Retinal pigment epithelial cell (primary cell): ENCODE measurements at regions not wholly inside any gene's neighbourhood (a gene's known extent, or its start where the extent isn't known, plus 50 kb on each side); places are given as distances from the start of the nearest gene placed in this dataset.
"Not testable (repeated sequence)": the region's sequence is repeated elsewhere in the genome, so short reads cannot be mapped to it uniquely, and the experiment has no call there.

ENCODE experiments used
- DNase-seq: peaks from one replicate; pipeline ENCODE4 v3.0.0-alpha.2; 2010; ENCODE audit warnings: low read depth
- H3K4me3 ChIP-seq: 2 replicates; pipeline ENCODE4 v1.5.1; 2011; ENCODE audit warnings: mild to moderate bottlenecking, low read length, control low read depth, moderate library complexity
- TF ChIP-seq, protein P1 (sequence below): conservative IDR thresholded peaks from 2 replicates; pipeline ENCODE4 v1.5.1; 2011; ENCODE audit warnings: low read depth, low read length, control low read depth, inconsistent platforms

DNA sequence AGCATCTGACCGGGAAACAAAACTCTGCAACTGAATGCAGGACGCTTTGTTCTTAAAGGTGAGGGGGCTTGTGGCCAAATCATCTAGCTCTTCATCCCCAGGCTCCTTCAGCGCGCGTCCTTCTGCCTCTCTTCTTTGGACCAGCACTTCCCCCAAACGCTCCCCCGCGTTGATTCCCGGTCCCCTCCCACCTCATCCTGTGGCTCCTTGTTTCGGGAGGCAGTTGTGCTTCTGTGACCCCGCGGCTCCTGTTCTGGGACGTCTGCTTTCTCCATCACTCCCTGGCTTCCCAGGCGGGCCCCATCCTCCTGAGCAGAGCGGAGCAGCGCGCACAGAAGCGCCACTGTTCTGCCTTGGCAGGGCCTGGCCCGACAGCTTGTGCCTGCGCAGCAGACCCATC, 109.7 kb upstream of the ZNG1E start:
- not testable (repeated sequence) for H3K4me3 ChIP-seq, DNase-seq

DNA sequence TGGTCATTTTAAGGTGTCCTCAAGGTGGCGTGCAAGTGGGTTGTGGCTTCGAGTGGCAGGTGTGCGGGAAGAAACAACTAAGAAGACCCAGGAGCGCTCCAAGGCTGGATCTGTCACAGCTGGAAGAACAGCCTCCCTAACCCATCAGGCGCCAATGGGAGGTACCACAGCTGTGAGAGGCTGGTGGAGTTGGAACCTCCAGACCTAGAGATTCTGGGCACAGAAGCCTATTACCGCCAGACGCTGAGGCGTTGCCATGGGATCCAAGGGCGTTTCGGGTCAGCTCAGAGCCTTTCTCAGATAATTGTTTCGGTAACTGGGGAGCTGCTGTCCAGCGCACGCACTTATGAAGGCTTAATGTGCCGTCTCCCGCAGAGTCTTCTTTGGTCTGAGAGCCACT, 156.7 kb upstream of the ZNG1E start:
- not testable (repeated sequence) for H3K4me3 ChIP-seq

DNA sequence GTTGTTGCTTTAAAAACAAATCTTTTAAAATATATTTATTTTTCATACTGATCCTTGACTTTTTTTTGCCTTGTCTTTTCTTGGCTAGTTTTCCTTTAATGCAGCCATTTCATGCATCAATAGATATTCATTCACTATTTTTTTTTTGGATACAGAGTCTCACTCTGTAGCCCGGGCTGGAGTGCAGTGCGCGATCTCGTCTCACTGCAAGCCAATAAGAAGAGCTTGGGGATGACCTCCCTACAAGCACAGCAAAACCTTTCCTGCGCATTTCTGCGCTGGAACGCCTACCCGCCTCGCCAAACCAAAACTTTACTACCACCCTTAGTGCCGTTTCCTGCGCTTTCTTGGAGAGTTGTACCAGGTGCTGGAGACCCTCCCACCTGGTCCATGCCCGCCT, 161.3 kb upstream of the ZNG1E start:
- DNase-seq, H3K4me3 ChIP-seq: not testable (repeated sequence)

More for the DNA sequence above, 156.7 kb upstream of the ZNG1E start:
- DNase-seq, result not testable (repeated sequence)

DNA sequence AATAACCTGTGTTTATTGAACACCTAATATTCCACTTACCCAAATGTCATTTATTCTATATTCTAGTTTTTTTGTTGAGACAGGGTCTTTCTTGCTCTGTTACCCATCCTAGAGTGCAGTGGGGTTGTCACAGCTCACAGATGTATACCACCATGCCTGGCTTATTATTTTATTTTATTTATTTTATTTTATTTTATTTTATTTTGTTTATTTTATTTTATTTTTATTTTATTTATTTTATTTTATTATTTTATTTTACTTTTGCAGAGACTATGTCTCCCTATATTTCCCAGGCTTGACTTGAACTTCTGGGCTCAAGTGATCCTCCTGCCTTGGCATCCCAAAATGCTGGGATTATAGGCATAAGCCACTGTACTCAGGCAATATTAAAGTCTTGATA, 167.8 kb upstream of the ZNG1E start:
- not testable (repeated sequence) for H3K4me3 ChIP-seq, DNase-seq

DNA sequence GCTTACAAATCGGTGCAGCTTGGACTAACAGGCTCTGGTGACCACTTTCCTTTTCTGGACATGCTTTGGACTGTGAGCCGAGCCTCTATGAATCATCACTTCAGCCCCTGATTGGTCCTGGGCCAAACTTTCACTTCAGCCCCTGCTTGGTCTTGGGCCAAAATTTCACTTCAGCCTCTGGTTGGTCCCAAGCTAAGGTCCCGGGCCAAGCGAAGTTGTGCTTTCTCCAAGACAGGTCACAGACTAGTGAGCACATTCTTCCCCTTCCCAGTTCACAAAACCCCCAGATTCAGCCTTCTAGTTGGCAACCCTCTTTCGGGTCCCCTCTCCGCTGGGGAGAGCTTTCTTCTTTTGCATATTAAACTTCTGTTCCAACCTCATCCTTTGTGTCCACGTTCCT, 171.0 kb upstream of the ZNG1E start:
- DNase-seq, H3K4me3 ChIP-seq: not testable (repeated sequence)

DNA sequence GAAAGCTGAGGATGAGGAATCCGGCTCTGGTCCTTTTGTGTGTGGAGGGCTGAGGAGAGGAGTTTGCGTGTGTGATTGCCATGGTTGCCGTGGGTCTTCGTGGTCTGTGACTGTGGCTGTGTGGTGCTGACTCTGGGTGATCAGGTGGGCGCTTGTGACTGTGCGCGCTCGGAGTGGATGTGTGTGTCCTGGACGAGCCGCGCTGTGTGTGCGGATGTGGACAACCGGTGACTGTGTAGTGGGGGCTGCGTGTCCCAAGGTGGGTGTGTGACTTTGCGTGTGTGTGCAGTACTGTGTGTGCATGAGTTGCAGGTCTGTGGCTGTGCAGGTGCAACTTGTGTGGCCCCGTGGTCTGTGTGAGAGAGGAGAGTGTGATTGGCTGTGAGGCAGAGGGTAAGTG, 172.0 kb upstream of the ZNG1E start:
- DNase-seq, H3K4me3 ChIP-seq: not testable (repeated sequence)

DNA sequence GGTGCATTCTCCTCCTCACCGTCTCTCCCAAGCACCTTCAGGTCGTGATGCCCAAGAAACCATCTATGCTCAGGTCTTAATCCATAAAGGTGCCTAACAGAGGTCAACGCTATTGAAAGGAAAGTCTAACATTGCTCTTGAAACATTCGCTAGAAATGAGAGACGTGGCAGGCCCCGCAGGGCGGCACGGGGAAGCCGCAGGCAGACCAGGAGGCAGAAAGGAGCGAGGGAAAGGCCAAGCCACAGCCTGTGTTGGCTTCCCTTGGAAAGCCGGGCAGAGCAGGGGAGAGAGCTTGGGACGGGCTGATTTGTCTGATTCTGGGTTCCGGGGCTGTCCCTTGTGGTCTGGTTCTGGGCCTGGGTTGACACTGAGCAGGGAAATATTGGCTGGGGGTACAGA, 192.8 kb upstream of the ZNG1E start:
- DNase-seq, H3K4me3 ChIP-seq: not testable (repeated sequence)

DNA sequence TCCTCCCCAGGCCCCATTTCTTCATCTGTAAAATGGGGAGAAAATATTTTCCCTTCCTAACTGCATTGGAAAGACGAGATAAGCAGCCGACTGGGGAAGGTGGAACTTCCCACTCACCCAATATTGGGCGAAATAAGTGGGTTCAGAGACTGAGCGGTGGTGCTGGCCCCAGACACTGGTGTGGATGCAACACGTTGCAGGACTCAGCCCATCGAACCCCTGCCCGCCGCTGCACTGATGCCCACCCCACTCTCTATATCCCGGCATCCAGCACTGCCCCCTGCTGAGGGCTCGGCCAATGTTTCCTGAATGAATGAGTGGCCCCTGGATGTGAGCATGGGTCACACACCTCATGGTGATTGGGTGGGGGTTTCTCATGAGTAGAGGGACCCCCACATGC, 194.4 kb upstream of the ZNG1E start:
- not testable (repeated sequence) for H3K4me3 ChIP-seq

DNA sequence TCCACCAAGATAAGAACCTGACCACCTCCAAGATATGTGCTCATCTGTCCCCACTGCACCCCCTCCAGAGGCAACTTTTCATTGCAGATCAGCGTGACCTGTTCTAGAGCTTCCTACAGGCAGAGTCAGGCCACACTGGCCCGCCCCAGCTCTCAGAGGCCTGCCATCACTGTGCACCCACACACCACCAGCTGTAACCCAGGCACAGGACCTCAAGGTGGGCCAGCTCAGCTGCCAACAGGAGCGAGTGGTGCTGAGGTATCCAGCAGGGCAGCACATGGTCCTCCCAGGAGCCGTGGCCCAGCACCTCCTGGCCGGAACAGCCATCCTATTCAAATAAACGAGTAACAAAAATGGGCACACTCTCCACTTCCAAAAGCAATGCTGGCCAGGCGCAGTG, 189.9 kb upstream of the FOXD4L5 start:
- not testable (repeated sequence) for DNase-seq, H3K4me3 ChIP-seq

More for the DNA sequence above, 194.4 kb upstream of the ZNG1E start:
- DNase-seq, result not testable (repeated sequence)

DNA sequence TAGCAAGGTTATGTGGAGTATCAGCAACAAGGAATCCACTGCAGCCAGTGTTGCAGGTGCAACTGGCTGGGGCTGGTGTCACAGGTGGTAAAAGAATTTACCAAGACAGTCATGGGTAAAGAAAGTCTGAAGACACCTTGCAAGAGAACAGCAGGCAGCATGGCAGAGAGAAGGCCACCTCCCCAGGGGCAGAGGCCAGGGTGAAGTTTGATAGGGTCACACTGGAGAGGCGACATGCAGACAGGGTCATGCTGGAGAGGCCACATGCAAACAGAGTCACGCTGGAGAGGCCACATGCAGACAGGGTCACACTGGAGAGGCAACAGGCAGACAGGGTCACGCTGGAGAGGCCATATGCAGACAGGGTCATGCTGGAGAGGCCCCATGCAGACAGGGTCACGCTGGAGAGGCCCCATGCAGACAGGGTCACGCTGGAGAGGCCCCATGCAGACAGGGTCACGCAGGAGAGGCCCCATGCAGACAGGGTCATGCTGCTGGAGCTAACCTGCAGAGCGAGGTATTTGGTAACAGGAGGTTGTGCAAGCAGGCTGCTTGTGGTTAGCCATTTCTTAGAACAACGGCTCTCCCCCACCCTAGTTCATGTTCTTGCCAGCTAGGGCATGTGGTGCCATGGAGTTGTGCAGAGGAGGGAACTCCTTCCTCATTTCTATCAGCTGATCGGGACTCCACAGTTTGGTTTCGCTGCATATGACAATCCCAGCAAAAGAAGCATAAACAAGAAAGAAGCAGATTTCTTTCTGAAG, 188.2 kb upstream of the FOXD4L5 start:
- not testable (repeated sequence) for DNase-seq, H3K4me3 ChIP-seq

DNA sequence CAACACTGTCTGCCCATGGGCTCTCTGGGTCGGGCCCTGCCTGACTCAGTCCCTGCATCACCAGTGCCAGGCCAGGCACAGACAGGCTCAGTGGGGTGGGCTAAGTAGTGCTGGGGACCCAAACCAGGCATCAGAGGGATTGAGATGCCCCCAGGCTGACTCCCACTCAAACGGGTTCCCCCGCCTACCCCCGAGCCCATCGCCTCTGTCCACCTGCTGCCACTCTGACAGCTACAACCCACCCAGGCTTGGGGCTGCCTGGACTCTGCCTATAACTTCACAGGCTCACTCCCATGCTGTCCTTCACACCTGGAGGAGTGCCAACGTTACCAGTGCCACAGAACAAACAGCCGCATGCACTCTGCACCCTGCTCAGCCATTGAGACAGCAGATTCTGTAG, 186.1 kb upstream of the FOXD4L5 start:
- not testable (repeated sequence) for H3K4me3 ChIP-seq

DNA sequence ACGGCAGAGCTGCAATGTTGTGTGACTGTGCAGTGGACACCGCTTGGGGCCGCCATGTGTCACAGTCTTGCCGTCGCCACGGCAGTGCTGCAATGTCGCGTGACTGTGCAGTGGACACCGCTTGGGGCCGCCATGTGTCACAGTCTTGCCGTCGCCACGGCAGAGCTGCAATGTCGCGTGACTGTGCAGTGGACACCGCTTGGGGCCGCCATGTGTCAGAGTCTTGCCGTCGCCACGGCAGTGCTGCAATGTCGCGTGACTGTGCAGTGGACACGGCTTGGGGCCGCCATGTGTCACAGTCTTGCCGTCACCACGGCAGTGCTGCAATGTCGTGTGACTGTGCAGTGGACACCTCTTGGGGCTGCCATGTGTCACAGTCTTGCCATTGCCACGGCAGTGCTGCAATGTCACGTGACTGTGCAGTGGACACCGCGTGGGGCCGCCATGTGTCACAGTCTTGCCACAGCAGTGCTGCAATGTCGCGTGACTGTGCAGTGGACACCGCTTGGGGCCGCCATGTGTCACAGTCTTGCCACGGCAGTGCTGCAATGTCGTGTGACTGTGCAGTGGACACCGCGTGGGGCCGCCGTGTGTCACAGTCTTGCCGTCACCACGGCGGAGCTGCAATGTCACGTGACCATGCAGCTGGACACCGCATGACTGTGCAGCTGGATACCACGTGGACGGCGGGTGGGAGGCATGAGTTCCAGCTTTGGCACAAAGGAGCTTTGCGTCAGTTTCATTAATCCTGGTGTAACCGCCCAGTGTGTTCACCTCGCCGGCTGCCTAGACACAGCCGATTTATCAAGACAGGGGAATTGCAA, 182.1 kb upstream of the FOXD4L5 start:
- not testable (repeated sequence) for DNase-seq, H3K4me3 ChIP-seq

More for the DNA sequence above, 186.1 kb upstream of the FOXD4L5 start:
- DNase-seq, result not testable (repeated sequence)

DNA sequence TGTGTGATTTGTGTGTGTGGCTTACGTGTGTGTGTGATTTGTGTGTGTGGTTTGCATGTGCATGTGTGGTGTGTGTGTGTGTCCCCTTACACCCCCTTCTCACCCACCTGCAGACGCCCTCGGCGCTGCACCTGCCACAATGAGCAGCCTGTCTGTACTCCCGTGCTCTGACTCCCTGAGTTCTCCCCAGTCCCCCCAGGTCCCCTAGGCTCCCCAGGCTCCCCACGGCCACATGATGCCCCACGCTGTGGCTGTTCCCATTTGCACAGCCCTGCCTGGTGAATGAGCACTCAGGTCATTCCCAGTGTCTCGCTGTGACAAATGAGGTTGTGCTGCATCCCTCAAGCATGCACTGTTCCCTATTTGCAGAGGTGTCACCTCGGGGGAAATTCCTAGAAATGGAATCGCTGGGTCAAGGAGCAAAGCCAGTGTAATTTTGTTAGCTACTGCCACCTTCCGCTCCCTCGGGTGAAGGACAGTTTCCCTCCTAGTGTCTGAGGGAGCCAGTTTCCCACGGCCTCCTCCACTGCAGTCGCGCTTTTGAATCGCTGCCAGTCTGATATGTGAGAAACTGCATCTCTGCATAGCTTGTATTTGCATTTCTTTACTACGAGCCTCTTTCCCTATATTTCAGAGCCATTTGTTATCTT, 180.4 kb upstream of the FOXD4L5 start:
- not testable (repeated sequence) for DNase-seq, H3K4me3 ChIP-seq

DNA sequence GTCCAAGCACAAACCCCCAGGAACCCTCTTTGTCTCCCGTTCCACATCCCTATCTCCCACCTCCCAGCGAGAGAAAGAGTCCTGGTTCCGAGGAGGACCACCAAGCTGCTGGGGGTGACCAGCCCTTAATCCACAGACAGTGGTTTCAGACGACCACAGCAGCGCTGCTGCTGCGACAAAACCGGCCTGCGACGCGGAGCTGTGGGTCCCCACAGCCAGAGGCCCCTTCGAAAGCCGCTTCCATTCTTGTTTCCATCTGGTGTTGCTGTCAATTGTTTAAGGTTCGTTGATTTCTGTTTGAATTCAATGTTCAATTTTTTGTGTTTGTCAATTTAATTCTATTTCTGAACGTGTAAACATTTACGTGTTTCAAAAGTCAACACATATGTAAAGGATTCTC, 177.5 kb upstream of the FOXD4L5 start:
- DNase-seq, H3K4me3 ChIP-seq: not testable (repeated sequence)

DNA sequence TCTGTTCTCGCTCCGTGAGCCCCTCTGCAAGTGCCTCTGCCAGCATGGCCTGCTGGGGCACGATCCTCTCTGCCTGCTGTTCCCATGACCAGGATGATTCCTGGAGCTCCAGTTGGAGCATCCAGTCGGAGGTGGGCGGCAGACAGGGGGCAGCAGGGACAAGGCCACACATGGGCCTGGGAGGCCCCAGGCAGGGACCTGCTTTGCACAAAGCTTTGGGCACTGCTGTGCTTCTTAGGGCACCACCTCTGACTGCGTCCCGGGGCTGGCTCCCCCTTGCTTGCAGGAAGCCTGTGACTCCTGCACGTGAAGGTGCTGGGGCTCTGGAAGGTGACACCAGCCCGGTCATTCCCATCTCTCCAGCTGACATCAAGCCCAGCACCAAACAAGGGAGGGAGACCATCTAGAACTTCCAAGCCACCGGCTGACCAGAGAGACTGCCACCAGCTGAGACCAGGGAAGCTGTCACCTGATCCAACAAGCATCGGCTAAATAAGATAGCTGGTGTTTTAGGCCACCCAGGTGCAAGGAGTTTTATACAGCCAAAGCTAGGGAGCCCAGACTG, 174.8 kb upstream of the FOXD4L5 start:
- TF ChIP-seq, protein P1, sequence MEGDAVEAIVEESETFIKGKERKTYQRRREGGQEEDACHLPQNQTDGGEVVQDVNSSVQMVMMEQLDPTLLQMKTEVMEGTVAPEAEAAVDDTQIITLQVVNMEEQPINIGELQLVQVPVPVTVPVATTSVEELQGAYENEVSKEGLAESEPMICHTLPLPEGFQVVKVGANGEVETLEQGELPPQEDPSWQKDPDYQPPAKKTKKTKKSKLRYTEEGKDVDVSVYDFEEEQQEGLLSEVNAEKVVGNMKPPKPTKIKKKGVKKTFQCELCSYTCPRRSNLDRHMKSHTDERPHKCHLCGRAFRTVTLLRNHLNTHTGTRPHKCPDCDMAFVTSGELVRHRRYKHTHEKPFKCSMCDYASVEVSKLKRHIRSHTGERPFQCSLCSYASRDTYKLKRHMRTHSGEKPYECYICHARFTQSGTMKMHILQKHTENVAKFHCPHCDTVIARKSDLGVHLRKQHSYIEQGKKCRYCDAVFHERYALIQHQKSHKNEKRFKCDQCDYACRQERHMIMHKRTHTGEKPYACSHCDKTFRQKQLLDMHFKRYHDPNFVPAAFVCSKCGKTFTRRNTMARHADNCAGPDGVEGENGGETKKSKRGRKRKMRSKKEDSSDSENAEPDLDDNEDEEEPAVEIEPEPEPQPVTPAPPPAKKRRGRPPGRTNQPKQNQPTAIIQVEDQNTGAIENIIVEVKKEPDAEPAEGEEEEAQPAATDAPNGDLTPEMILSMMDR, result no peak
- H3K4me3 ChIP-seq, result no peak overlapping the region
- DNase-seq, result no peak
